H1 (cell line): ENCODE measurements at regions not wholly inside any gene's neighbourhood (a gene's known extent, or its start where the extent isn't known, plus 50 kb on each side); places are given as distances from the start of the nearest gene placed in this dataset.

Experiments
- CTCF ChIA-PET: fragments of 300-600 bp; sonication (Branson Sonifier 250); formaldehyde crosslinking; loops from one replicate; lab custom pipeline; 2021; ENCODE audit not compliant: partially characterized antibody; lab: Charles Lee
- POLR2A ChIA-PET: fragments of 300-600 bp; sonication (Branson Sonifier 250); formaldehyde crosslinking; loops from one replicate; lab custom pipeline; 2021; ENCODE audit warnings: inconsistent platforms; ENCODE audit not compliant: partially characterized antibody; lab: Charles Lee
- DNase-seq, 2 experiments: peaks; one replicate each; pipeline versions ENCODE4 v3.0.0 to v3.0.0-alpha.2; 2010 to 2022; ENCODE audit warnings: low spot score in 2 of 2, low read depth in 1 of 2, mixed read lengths in 1 of 2
- FAIRE-seq: peaks from 2 replicates; lab custom pipeline; 2011; peaks lifted over from hg19 to GRCh38; lab: Jason Lieb, UNC
- H2AFZ ChIP-seq: 2 replicates; pipeline ENCODE4 v1.8.1; 2012; ENCODE audit warnings: low read length, inconsistent platforms
- H2AK5ac ChIP-seq: 2 replicates; pipeline ENCODE4 v1.6.1; 2013; ENCODE audit warnings: low read depth, low read length
- H2BK120ac ChIP-seq: replicated peaks from 2 replicates; pipeline ENCODE3; 2013; ENCODE audit warnings: low read depth, low read length, inconsistent platforms
- H2BK12ac ChIP-seq: 2 replicates; pipeline ENCODE4 v1.6.1; 2013; ENCODE audit warnings: low read depth, low read length
- H2BK15ac ChIP-seq: 2 replicates; pipeline ENCODE4 v1.6.1; 2013; ENCODE audit warnings: low read length
- H2BK20ac ChIP-seq: 2 replicates; pipeline ENCODE4 v1.6.1; 2013; ENCODE audit warnings: low read length
- H2BK5ac ChIP-seq: 2 replicates; pipeline ENCODE4 v1.6.1; 2013; ENCODE audit warnings: low read depth, low read length
- H3K14ac ChIP-seq: 2 replicates; pipeline ENCODE4 v1.6.1; 2013; ENCODE audit warnings: inconsistent platforms; ENCODE audit not compliant: insufficient read length
- H3K18ac ChIP-seq: 2 replicates; pipeline ENCODE4 v1.6.1; 2013; ENCODE audit warnings: low read length; ENCODE audit errors: extremely low read depth
- H3K23ac ChIP-seq: 2 replicates; pipeline ENCODE4 v1.6.1; 2013; ENCODE audit warnings: inconsistent platforms; ENCODE audit not compliant: insufficient read length
- H3K23me2 ChIP-seq: 2 replicates; pipeline ENCODE4 v1.6.1; 2013; ENCODE audit warnings: low read depth, low read length
- H3K27ac ChIP-seq: 2 replicates; pipeline ENCODE4 v1.6.1; 2011; ENCODE audit warnings: low read depth, low read length, inconsistent platforms
- H3K27me3 ChIP-seq, 4 experiments: replicated peaks in 1 of 4; 1 replicate in 1 of 4; 2 replicates in 3 of 4; pipeline versions ENCODE4 v1.6.1 to v1.8.1; 2011 to 2013; ENCODE audit warnings: low read length in 3 of 4, mild to moderate bottlenecking in 3 of 4, inconsistent platforms in 2 of 4, mixed read lengths in 2 of 4, moderate library complexity in 1 of 4; ENCODE audit not compliant: control insufficient read depth in 3 of 4, insufficient read depth in 3 of 4; ENCODE audit errors: extremely low read depth in 1 of 4
- H3K36me3 ChIP-seq, 4 experiments: 2 replicates each; pipeline versions ENCODE4 v1.6.1 to v1.8.1; 2011 to 2013; ENCODE audit warnings: mild to moderate bottlenecking in 4 of 4, low read length in 3 of 4, moderate library complexity in 2 of 4, control low read depth in 1 of 4, inconsistent platforms in 1 of 4; ENCODE audit not compliant: insufficient read depth in 4 of 4, control insufficient read depth in 2 of 4
- H3K4ac ChIP-seq: replicated peaks from 2 replicates; pipeline ENCODE3; 2013; ENCODE audit warnings: low read length, low read depth, mixed read lengths, inconsistent platforms; ENCODE audit not compliant: insufficient read length
- H3K4me1 ChIP-seq, 4 experiments: replicated peaks in 1 of 4; 1 replicate in 1 of 4; 2 replicates in 3 of 4; pipeline versions ENCODE4 v1.6.1 to v1.8.1; 2011 to 2013; ENCODE audit warnings: low read length in 3 of 4, inconsistent platforms in 2 of 4, mixed read lengths in 1 of 4; ENCODE audit not compliant: insufficient read depth in 4 of 4, control insufficient read depth in 3 of 4
- H3K4me2 ChIP-seq, 2 experiments: 2 replicates each; pipeline versions ENCODE4 v1.6.1 to v1.8.1; 2011 to 2013; ENCODE audit warnings: low read depth in 2 of 2, low read length in 2 of 2, control low read depth in 1 of 2, inconsistent platforms in 1 of 2, mild to moderate bottlenecking in 1 of 2; ENCODE audit not compliant: insufficient read depth in 1 of 2
- H3K4me3 ChIP-seq, 4 experiments: fragments of 200-600, 300-600 bp in 1 of 4; sonication (generic), shearing (Covaris generic), sonication (Bioruptor Twin) in 1 of 4; 2 replicates each; pipeline versions ENCODE4 v1.5.1 to v1.8.1; 2011 to 2016; ENCODE audit warnings: low read length in 4 of 4, low read depth in 3 of 4, control low read depth in 2 of 4, inconsistent platforms in 2 of 4, mild to moderate bottlenecking in 2 of 4, mixed read lengths in 1 of 4, moderate library complexity in 1 of 4; ENCODE audit not compliant: insufficient read depth in 2 of 4; ENCODE audit errors: extremely low read depth in 1 of 4
- H3K56ac ChIP-seq: replicated peaks from 2 replicates; pipeline ENCODE3; 2013; ENCODE audit warnings: low read depth, mild to moderate bottlenecking, mixed read lengths, low read length, inconsistent platforms; ENCODE audit not compliant: insufficient read length
- H3K79me1 ChIP-seq: 2 replicates; pipeline ENCODE4 v1.6.1; 2013; ENCODE audit warnings: low read depth, low read length, control low read depth
- H3K79me2 ChIP-seq, 2 experiments: 2 replicates each; pipeline versions ENCODE4 v1.6.1 to v1.8.1; 2012 to 2013; ENCODE audit warnings: low read length in 2 of 2, mild to moderate bottlenecking in 2 of 2, inconsistent platforms in 1 of 2; ENCODE audit not compliant: insufficient read depth in 2 of 2, control insufficient read depth in 1 of 2
- H3K9ac ChIP-seq, 4 experiments: replicated peaks in 1 of 4; 1 replicate in 1 of 4; 2 replicates in 3 of 4; pipeline versions ENCODE4 v1.6.1 to v1.8.1; 2011 to 2013; ENCODE audit warnings: low read depth in 3 of 4, low read length in 3 of 4, control low read depth in 2 of 4, mild to moderate bottlenecking in 2 of 4, moderate library complexity in 2 of 4, inconsistent platforms in 1 of 4; ENCODE audit errors: extremely low read depth in 1 of 4
- H3K9me3 ChIP-seq, 2 experiments: 2 replicates each; pipeline versions ENCODE4 v1.6.1 to v1.8.1; 2012 to 2013; ENCODE audit warnings: mild to moderate bottlenecking in 2 of 2, moderate library complexity in 2 of 2, control low read depth in 1 of 2, inconsistent platforms in 1 of 2, low read depth in 1 of 2, low read length in 1 of 2, mixed read lengths in 1 of 2; ENCODE audit not compliant: insufficient read depth in 2 of 2
- H4K20me1 ChIP-seq, 2 experiments: replicated peaks in 1 of 2; 2 replicates each; pipeline versions ENCODE3 to v1.8.1; 2011 to 2013; ENCODE audit warnings: inconsistent platforms in 2 of 2, low read length in 2 of 2, mild to moderate bottlenecking in 1 of 2; ENCODE audit not compliant: insufficient read depth in 2 of 2, control insufficient read depth in 1 of 2
- H4K5ac ChIP-seq: 2 replicates; pipeline ENCODE4 v1.6.1; 2013; ENCODE audit warnings: low read length, low read depth, mixed read lengths, inconsistent platforms; ENCODE audit not compliant: insufficient read length
- H4K8ac ChIP-seq: 2 replicates; pipeline ENCODE4 v1.8.0; 2013; ENCODE audit warnings: mild to moderate bottlenecking, moderate library complexity, low read length, inconsistent platforms; ENCODE audit not compliant: insufficient read depth; ENCODE audit errors: extremely low read depth
- H4K91ac ChIP-seq: replicated peaks from 2 replicates; pipeline ENCODE3; 2013; ENCODE audit warnings: low read length, mixed read lengths, inconsistent platforms; ENCODE audit not compliant: insufficient read length
- BCL11A ChIP-seq, 2 experiments: IDR thresholded peaks; one replicate each; pipeline ENCODE4 v1.6.1; 2011; ENCODE audit warnings: low read depth in 2 of 2, low read length in 2 of 2, mild to moderate bottlenecking in 2 of 2
- BRCA1 ChIP-seq: IDR thresholded peaks from 2 replicates; pipeline ENCODE4 v1.6.1; 2012; ENCODE audit warnings: low read depth, low read length, improper control_type of control experiment
- CEBPB ChIP-seq: IDR thresholded peaks from 2 replicates; pipeline ENCODE4 v1.6.1; 2012; ENCODE audit warnings: low read depth, low read length
- CREB1 ChIP-seq: IDR thresholded peaks from 2 replicates; pipeline ENCODE4 v1.6.1; 2012; ENCODE audit warnings: inconsistent platforms
- JUND ChIP-seq: IDR thresholded peaks from 2 replicates; pipeline ENCODE4 v1.6.1; 2011; ENCODE audit warnings: mild to moderate bottlenecking, improper control_type of control experiment, low read length
- NANOG ChIP-seq: IDR thresholded peaks from 2 replicates; pipeline ENCODE4 v1.6.1; 2011; ENCODE audit warnings: low read length, low read depth, mild to moderate bottlenecking, inconsistent platforms; ENCODE audit not compliant: insufficient read depth, poor library complexity, severe bottlenecking
- POU5F1 ChIP-seq: IDR thresholded peaks from 2 replicates; pipeline ENCODE4 v1.6.1; 2011; ENCODE audit warnings: low read depth, mild to moderate bottlenecking, low read length, moderate library complexity
- RAD21 ChIP-seq, 2 experiments: IDR thresholded peaks in 1 of 2; conservative IDR thresholded peaks in 1 of 2; 2 replicates each; pipeline ENCODE4 v1.6.1; 2011; ENCODE audit warnings: low read depth in 2 of 2, low read length in 2 of 2, improper control_type of control experiment in 1 of 2, inconsistent platforms in 1 of 2, mild to moderate bottlenecking in 1 of 2, moderate library complexity in 1 of 2
- RBBP5 ChIP-seq: IDR thresholded peaks from 2 replicates; pipeline ENCODE4 v1.7.1; 2012; ENCODE audit warnings: low read depth, mild to moderate bottlenecking, inconsistent platforms, low read length, moderate library complexity, borderline replicate concordance
- RFX5 ChIP-seq: IDR thresholded peaks from 2 replicates; pipeline ENCODE4 v1.6.1; 2011; ENCODE audit warnings: low read depth, low read length, improper control_type of control experiment, borderline replicate concordance
- RNF2 ChIP-seq: fragments of 200-900, 300-1000 bp; sonication (generic); IDR thresholded peaks from 2 replicates; pipeline ENCODE4 v1.7.1; 2016; ENCODE audit warnings: borderline replicate concordance, low read depth, mild to moderate bottlenecking, antibody characterized with exemption, low read length; ENCODE audit not compliant: poor library complexity, severe bottlenecking; ENCODE audit errors: missing control alignments
- SIRT6 ChIP-seq: IDR thresholded peaks from one replicate; pipeline ENCODE4 v1.7.1; 2012; ENCODE audit warnings: low read length, inconsistent platforms
- SP2 ChIP-seq: IDR thresholded peaks from 2 replicates; pipeline ENCODE4 v1.6.1; 2012; ENCODE audit warnings: mild to moderate bottlenecking, low read length, inconsistent platforms
- TCF12 ChIP-seq: IDR thresholded peaks from 2 replicates; pipeline ENCODE4 v1.6.1; 2011; ENCODE audit warnings: low read depth, mild to moderate bottlenecking, low read length
- TEAD4 ChIP-seq: IDR thresholded peaks from 2 replicates; pipeline ENCODE4 v1.6.1; 2012; ENCODE audit warnings: low read depth, low read length, inconsistent platforms, mixed read lengths
- ZNF274 ChIP-seq: IDR thresholded peaks from 2 replicates; pipeline ENCODE4 v1.7.0; 2012; ENCODE audit warnings: low read length, borderline replicate concordance; ENCODE audit errors: extremely low read depth
- WGBS, 2 experiments: shearing (Covaris generic) in 1 of 2; methylation state at CpG; one replicate each; pipeline versions ENCODE4 v1.1.6 to v1.1.7; 2013 to 2015; ENCODE audit warnings: low lambda C conversion rate in 2 of 2, mixed read lengths in 2 of 2, inconsistent platforms in 1 of 2, low coverage in 1 of 2, missing lambda C conversion rate in 1 of 2; ENCODE audit not compliant: insufficient replicate concordance in 2 of 2, insufficient coverage in 1 of 2, insufficient read length in 1 of 2; ENCODE audit errors: extremely low coverage in 1 of 2, missing lambda C conversion rate in 1 of 2; 5-methylcytosine and 5-hydroxymethylcytosine counted together

DNA sequence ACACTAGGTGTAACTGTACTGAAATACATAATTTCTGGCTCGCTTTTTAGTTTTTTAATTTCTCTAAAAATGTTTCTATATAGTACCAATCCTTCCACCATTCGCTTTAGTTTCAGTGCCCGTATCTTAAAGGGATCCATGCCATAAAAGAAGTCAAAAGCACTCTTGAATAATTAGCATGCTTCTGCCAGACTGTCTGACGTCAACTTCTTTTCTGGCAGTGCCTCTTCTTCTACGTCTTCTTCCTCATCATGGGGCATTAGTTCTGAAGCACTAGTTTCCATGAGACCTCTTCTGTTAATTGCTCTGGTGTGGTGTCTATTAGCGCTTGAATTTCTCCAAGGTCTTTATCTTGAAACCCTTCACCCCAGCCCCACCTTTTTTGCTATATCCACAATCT lies 93.8 kb upstream of the DOCK9 start:
- FAIRE-seq = no peak
- no peak overlapping the region for H2BK120ac ChIP-seq
- CTCF ChIA-PET = no interaction called here
- H2AFZ ChIP-seq = no peak overlapping the region
- peaks cover 0 to 3% (median 0%) of the 10 kb centered on the region in 4 experiments; a peak in 1 of 7 replicates for H3K4me1 ChIP-seq
- no peak overlapping the region for H2BK15ac ChIP-seq
- no peak overlapping the region for H2BK12ac ChIP-seq
- no peak overlapping the region for H3K4me2 ChIP-seq
- POLR2A ChIA-PET = no interaction called here
- no peak overlapping the region for H4K5ac ChIP-seq
- no peak overlapping the region for H3K9ac ChIP-seq
- H3K23me2 ChIP-seq = no peaks in the 10 kb centered on the region
- H3K27me3 ChIP-seq = no peaks in the 10 kb centered on the region
- no peak overlapping the region for H3K4ac ChIP-seq
- no peak overlapping the region for H3K56ac ChIP-seq
- DNase-seq = no peak
- 85% methylated on average over 6 of the region's 6 CpGs; no CpG with 5 or more reads in 1 of the 2 experiments for WGBS, 2 experiments
- H4K8ac ChIP-seq = no peak overlapping the region
- no peak overlapping the region for H3K27ac ChIP-seq
- no peak overlapping the region for H2BK20ac ChIP-seq
- H3K36me3 ChIP-seq = no peaks in the 10 kb centered on the region
- no peaks in the 10 kb centered on the region for H3K9me3 ChIP-seq
- H3K23ac ChIP-seq = no peak overlapping the region
- no peaks in the 10 kb centered on the region for H3K79me2 ChIP-seq
- no peak overlapping the region for H3K14ac ChIP-seq
- no peak overlapping the region for H2BK5ac ChIP-seq
- H4K91ac ChIP-seq = no peak overlapping the region
- H2AK5ac ChIP-seq = no peak overlapping the region
- H4K20me1 ChIP-seq = no peaks in the 10 kb centered on the region
- no peak overlapping the region for H3K4me3 ChIP-seq
- H3K79me1 ChIP-seq = no peaks in the 10 kb centered on the region
- no peak overlapping the region for H3K18ac ChIP-seq
- TF ChIP-seq NANOG (no peak), RBBP5 (no peak), SP2 (no peak), SIRT6 (no peak), CREB1 (no peak), JUND (no peak), BCL11A (IDR thresholded peaks at IDR 0.05; ENCODE audit: low read depth in 2 of 2, low read length in 2 of 2) (no peak), RNF2 (no peak), RFX5 (no peak), TEAD4 (no peak), BRCA1 (no peak), CEBPB (no peak), RAD21 (IDR thresholded peaks at IDR 0.05 in 1 of 2, conservative IDR thresholded peaks at IDR 0.05 in 1 of 2; ENCODE audit: low read depth in 2 of 2, low read length in 2 of 2) (no peak), ZNF274 (no peak), POU5F1 (no peak), TCF12 (no peak)
